Ovary (tissue), 3 donors: ENCODE measurements at regions not wholly inside any gene's neighbourhood (a gene's known extent, or its start where the extent isn't known, plus 50 kb on each side); places are given as distances from the start of the nearest gene placed in this dataset.

Experiments
- CTCF ChIP-seq, 3 donors: fragments of 450-650 bp in 2 of 3; fragments of 200-600 bp in 1 of 3; IDR thresholded peaks; one replicate each; pipeline versions ENCODE4 v1.5.1 to v1.8.0; 2016 to 2022; ENCODE audit warnings: antibody characterized with exemption in 3 of 3, mild to moderate bottlenecking in 1 of 3
- POLR2A ChIP-seq: fragments of 450-650 bp; IDR thresholded peaks from one replicate; pipeline ENCODE4 v1.6.1; 2017; ENCODE audit warnings: antibody characterized with exemption, mild to moderate bottlenecking, moderate library complexity
- donor health status: DM: no; HTN: no; CAD: no.

- no peak for TF ChIP-seq CTCF (IDR thresholded peaks at IDR 0.05)
- TF ChIP-seq POLR2A: no peak
These were observed 104.9 kb downstream of the MFSD1 start for GRCh38 chr3:158906749-158907148.
